ENCODE measurements at regions not wholly inside any gene's neighbourhood (a gene's known extent, or its start where the extent isn't known, plus 50 kb on each side); places are given as distances from the start of the nearest gene placed in this dataset.
"Not testable (repeated sequence)": the region's sequence is repeated elsewhere in the genome, so short reads cannot be mapped to it uniquely, and the experiment has no call there.

GRCh38 chr5:172530878-172531703 lies 76.8 kb upstream of the SH3PXD2B start:
- H3K27ac Mint-ChIP-seq, result no peak overlapping the region
- H3K9me3 Mint-ChIP-seq, result peaks cover 5 to 11% (median 7%) of the 10 kb centered on the region in 3 donors
- peaks cover 9% of the 10 kb centered on the region for H3K27me3 Mint-ChIP-seq

DNA sequence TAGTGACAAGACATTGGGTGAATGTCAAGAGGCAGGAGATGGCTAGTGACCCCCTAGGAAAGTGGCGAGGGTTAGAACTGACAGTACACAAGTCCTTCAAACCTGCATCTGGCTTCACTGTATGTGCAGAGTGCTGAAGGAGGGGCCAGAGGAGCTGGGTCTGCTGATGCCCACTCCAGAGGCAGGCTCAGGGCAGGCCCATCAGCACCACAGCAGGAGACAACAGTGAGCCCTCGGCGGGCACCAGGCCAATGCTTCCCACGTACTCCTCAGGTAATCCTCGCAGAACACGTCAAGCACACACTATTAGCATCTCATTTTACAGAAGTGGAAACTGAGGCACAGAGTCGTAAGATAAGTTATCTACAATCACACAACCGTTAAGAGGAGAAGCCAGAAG lies 76.1 kb upstream of the SH3PXD2B start:
- Mint-ChIP-seq H3K4me1 (peaks cover 0 to 2% (median 0%) of the 10 kb centered on the region in 3 donors), H3K27me3 (peaks cover 9% of the 10 kb centered on the region), H3K9me3 (peaks cover 5 to 11% (median 7%) of the 10 kb centered on the region in 3 donors), H3K27ac (no peak overlapping the region), H3K4me3 (no peak overlapping the region), H3K36me3 (no peaks in the 10 kb centered on the region)

More at GRCh38 chr5:172530878-172531703, 76.8 kb upstream of the SH3PXD2B start:
- Mint-ChIP-seq H3K4me1 (peaks cover 0 to 2% (median 0%) of the 10 kb centered on the region in 3 donors), H3K4me3 (no peak overlapping the region), H3K36me3 (no peaks in the 10 kb centered on the region)

- H3K27me3 Mint-ChIP-seq, result peaks cover 9% of the 10 kb centered on the region
- H3K36me3 Mint-ChIP-seq, result no peaks in the 10 kb centered on the region
Measured at GRCh38 chr5:172529896-172530295, 75.6 kb upstream of the SH3PXD2B start.

DNA sequence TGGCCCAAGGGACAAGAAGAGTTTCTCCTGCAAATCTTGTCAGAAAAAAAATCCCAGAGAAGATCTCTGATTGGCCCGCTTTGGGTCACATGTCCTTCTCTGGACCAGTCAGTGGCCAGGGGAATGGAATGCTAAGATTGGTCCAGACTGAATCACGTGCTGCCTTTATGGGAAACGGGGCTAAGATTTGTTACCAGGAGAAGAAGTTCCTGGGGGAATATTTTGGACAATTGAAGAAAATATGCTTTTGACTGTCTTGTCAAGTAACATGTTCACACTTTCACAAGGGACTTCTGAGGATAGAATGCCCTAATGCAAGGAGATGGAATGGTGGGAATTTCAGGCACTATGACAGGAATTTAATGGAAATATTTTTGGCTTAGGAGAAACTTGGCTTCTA lies 74.1 kb upstream of the SH3PXD2B start:
- H3K4me1 Mint-ChIP-seq, result peaks cover 0 to 2% (median 0%) of the 10 kb centered on the region in 3 donors
- H3K4me3 Mint-ChIP-seq, result no peak overlapping the region
- no peak overlapping the region for H3K27ac Mint-ChIP-seq
- H3K9me3 Mint-ChIP-seq, result peaks cover 5 to 11% (median 7%) of the 10 kb centered on the region in 3 donors
- H3K27me3 Mint-ChIP-seq, result peaks cover 8% of the 10 kb centered on the region
- no peaks in the 10 kb centered on the region for H3K36me3 Mint-ChIP-seq

More at GRCh38 chr5:172529896-172530295, 75.6 kb upstream of the SH3PXD2B start:
- Mint-ChIP-seq H3K4me3 (no peak overlapping the region), H3K27ac (no peak overlapping the region), H3K4me1 (peaks cover 0 to 2% (median 0%) of the 10 kb centered on the region in 3 donors), H3K9me3 (peaks cover 5 to 11% (median 7%) of the 10 kb centered on the region in 3 donors)

- peaks cover 7 to 14% (median 7%) of the 10 kb centered on the region in 3 donors for H3K9me3 Mint-ChIP-seq
- no peaks in the 10 kb centered on the region for H3K4me1 Mint-ChIP-seq
- H3K27me3 Mint-ChIP-seq, result peaks cover 8% of the 10 kb centered on the region
- no peak overlapping the region for H3K4me3 Mint-ChIP-seq
- H3K36me3 Mint-ChIP-seq, result no peaks in the 10 kb centered on the region
- no peak overlapping the region for H3K27ac Mint-ChIP-seq
Measured at GRCh38 chr5:172527559-172527958, 73.2 kb upstream of the SH3PXD2B start.

GRCh38 chr5:172525996-172526360 lies 71.7 kb upstream of the SH3PXD2B start:
- Mint-ChIP-seq H3K27me3 (peaks cover 8% of the 10 kb centered on the region), H3K9me3 (peaks cover 9 to 28% (median 16%) of the 10 kb centered on the region in 3 donors), H3K36me3 (no peaks in the 10 kb centered on the region), H3K27ac (no peak overlapping the region), H3K4me1 (no peaks in the 10 kb centered on the region), H3K4me3 (no peak overlapping the region)

GRCh38 chr5:172525307-172525995 lies 71.1 kb upstream of the SH3PXD2B start:
- no peak overlapping the region for H3K4me3 Mint-ChIP-seq
- H3K9me3 Mint-ChIP-seq, result peaks cover 9 to 31% (median 16%) of the 10 kb centered on the region in 3 donors
- no peak overlapping the region for H3K27ac Mint-ChIP-seq
- no peaks in the 10 kb centered on the region for H3K36me3 Mint-ChIP-seq
- H3K27me3 Mint-ChIP-seq, result peaks cover 8% of the 10 kb centered on the region
- no peaks in the 10 kb centered on the region for H3K4me1 Mint-ChIP-seq

DNA sequence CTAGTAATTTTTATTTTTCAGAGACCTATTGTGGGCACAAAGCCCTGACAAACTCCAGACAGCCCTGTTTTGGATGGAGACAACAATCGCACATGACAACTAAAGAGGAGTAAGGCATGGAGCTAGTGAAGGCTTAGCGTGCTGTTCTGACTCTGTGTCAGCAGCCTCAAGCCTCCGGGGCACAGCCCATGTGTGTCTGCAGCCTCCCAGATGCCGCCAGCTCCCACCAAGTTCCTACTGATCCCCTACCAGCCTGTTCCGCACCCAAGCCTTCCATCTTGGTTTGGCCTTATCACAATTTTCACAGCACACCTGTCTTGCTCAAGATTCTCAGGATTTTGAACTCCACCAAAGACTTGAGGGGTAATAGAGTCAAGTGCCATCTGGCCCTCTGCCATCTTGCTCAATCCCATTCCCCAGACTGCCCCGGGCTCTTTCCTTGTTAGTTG lies 70.3 kb upstream of the SH3PXD2B start:
- Mint-ChIP-seq H3K27ac (no peak overlapping the region), H3K4me3 (no peak overlapping the region), H3K9me3 (peaks cover 8 to 37% (median 17%) of the 10 kb centered on the region in 3 donors), H3K4me1 (no peaks in the 10 kb centered on the region), H3K27me3 (peaks cover 7% of the 10 kb centered on the region), H3K36me3 (no peaks in the 10 kb centered on the region)

DNA sequence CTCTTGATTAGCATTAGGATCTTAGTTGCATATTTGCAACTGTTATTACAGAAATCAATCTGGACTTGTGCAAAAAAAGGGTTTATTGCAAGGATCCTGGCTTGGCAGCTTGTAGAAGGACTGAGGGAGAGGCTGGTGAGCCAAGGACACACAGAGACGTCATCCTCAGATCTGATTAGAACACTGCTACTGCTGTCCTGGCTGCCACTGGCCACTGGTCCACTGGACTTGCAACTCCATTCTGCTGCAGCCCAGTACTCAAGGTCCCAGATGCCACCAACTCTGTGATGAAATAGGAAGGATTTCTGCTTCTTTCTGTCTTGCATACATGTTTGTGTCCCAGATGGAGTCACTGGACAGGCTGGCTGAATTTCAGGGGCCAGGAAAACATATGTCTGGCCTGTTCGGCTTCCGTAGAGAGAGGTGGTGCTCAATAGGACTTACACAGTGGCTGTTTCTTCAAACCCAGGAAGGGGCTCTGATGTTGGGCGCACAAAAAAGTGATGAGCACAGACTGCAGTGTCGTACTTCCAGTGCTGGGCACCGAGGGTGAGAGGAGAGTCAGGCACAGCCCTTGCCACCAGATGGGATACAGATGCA lies 68.9 kb upstream of the SH3PXD2B start:
- Mint-ChIP-seq H3K4me3 (no peak overlapping the region), H3K9me3 (peaks cover 5 to 31% (median 14%) of the 10 kb centered on the region in 3 donors), H3K27ac (no peak overlapping the region), H3K27me3 (peaks cover 7% of the 10 kb centered on the region), H3K4me1 (no peaks in the 10 kb centered on the region), H3K36me3 (no peaks in the 10 kb centered on the region)

DNA sequence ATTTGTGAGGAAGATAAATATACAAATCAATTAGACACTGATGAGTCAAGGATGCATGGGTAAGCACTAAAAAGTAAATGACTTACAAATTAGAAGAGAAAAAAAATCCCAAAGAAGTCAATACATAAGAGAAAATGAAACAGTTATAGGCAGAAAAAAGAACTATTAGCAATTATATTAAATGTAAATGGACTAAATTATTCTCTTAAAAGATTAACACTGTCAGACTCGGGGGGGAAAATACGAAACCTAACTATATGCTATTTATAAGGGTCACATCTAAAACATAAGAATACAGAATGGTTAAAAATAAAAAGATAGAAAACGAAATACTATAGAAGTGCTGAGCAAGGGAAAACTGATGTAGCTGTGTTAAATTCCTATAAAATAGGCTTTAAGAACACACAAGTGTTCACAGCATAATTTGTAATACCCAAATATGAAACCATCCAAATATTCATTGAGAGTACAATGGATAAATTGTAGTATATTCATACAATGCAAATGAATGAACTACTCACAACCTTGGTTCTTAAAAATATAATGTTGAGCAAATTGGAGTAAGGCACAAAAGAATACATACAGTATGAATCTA lies 67.1 kb upstream of the SH3PXD2B start:
- Mint-ChIP-seq H3K9me3 (peaks cover 10 to 29% (median 13%) of the 10 kb centered on the region in 3 donors), H3K36me3 (no peaks in the 10 kb centered on the region), H3K4me1 (no peaks in the 10 kb centered on the region), H3K27me3 (no peaks in the 10 kb centered on the region), H3K27ac (no peak overlapping the region), H3K4me3 (no peak overlapping the region)

DNA sequence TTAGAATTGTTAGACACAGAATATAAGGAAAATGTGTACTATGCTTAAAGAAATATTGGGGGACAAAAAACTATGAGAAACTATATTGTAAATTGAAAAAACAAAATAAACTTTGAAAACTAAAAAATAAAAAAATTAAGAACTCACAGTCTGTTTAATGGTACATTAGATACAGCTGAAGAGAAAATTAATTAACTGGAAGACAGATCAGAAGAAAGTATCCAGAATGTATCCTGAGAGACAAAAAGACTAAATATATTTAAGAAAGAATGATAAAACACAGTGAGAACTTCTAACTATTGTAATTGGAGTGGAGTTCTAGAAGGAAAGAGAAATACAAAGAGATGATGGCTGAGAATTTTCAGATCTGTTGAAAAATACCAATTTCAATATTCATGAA lies 57.6 kb upstream of the SH3PXD2B start:
- Mint-ChIP-seq H3K9me3 (peaks cover 9 to 27% (median 18%) of the 10 kb centered on the region in 3 donors), H3K4me3 (no peak overlapping the region), H3K27me3 (peaks cover 10% of the 10 kb centered on the region), H3K4me1 (peaks cover 0 to 1% (median 0%) of the 10 kb centered on the region in 3 donors), H3K27ac (no peak overlapping the region), H3K36me3 (no peaks in the 10 kb centered on the region)

- peaks cover 7 to 27% (median 10%) of the 10 kb centered on the region in 3 donors for H3K9me3 Mint-ChIP-seq
- peaks cover 15% of the 10 kb centered on the region for H3K27me3 Mint-ChIP-seq
- H3K27ac Mint-ChIP-seq, result peak overlapping the region in 1 of 3 donors; percentile 89
- peaks cover 0 to 1% (median 0%) of the 10 kb centered on the region in 3 donors for H3K4me1 Mint-ChIP-seq
- no peak overlapping the region for H3K4me3 Mint-ChIP-seq
- H3K36me3 Mint-ChIP-seq, result no peaks in the 10 kb centered on the region
Measured at GRCh38 chr5:172509405-172509781, 55.1 kb upstream of the SH3PXD2B start.

DNA sequence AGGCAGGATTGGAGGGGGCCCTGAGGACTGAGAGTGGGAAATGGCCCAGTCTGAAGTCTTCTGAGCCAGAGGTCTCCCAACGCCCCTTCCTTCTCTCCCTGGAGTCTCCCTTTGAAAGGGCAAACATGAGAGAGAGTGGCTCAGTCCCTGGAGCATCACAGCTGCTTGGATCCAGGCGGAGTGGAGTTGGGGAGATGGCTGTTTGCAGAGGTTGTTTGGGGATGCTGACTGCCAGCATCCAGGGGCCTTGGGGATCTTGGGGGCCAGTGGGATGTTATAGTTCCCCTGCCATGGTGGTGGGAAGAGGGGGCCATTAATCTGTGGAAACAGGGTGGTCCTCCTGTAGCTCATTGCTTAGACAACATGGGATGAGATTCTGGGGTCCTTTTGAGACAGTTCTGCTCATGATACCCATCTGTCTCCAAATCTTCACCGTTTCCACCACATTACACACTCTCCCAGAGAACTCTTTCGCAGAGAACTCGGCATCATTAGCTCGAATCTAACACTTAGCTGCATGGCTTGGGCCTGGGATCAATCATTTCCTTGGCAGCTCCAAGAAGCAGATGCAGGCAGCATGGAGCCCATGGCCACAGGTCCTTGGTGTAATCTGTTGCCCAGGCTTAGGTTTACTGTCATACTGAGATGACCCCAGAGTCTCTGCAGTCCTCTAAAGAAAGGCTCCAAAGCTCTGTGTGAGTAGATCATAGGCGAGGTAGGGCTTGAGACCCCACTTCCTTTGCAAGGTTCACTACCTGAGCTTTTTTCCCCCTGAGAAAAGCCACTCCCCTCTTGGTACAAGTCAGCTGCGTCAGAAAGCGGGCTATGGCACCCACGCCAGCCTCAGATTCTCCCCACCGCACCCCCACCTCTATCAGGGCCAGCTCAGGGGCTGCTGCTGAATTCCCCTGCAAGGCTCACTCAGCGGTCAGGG lies 54.4 kb upstream of the SH3PXD2B start:
- Mint-ChIP-seq H3K27me3 (peaks cover 15% of the 10 kb centered on the region), H3K4me3 (no peak overlapping the region), H3K9me3 (peaks cover 7 to 27% (median 10%) of the 10 kb centered on the region in 3 donors), H3K36me3 (no peaks in the 10 kb centered on the region), H3K4me1 (peaks cover 0 to 1% (median 0%) of the 10 kb centered on the region in 3 donors), H3K27ac (peak overlapping the region in 1 of 3 donors; percentile 89)

DNA sequence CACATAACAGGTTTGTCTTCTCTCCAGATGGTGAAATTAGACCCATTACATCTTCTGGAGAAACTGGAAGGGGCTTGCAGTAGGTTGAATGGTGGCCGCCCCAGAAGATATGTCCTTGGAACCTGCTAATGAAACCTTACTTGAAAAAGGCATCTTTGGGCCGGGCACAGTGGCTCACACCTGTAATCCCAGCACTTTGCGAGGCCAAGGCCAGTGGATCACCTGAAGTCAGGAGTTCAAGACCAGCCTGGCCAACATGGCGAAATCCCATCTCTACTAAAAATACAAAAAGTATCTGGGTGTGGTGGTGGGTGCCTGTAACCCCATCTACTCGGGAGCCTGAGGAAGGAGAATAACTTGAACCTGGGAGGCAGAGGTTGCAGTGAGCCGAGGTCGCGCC lies 53.2 kb upstream of the SH3PXD2B start:
- Mint-ChIP-seq H3K27ac (peak overlapping the region in 1 of 3 donors; percentile 50), H3K9me3 (peaks cover 6 to 18% (median 7%) of the 10 kb centered on the region in 3 donors), H3K27me3 (peaks cover 14% of the 10 kb centered on the region)
- H3K36me3 Mint-ChIP-seq, H3K4me1 Mint-ChIP-seq, H3K4me3 Mint-ChIP-seq: not testable (repeated sequence)

Data from IgD-negative memory B cell (primary cell).